ENCODE measurements at regions not wholly inside any gene's neighbourhood (a gene's known extent, or its start where the extent isn't known, plus 50 kb on each side); places are given as distances from the start of the nearest gene placed in this dataset.

- DNase-seq: no peak
Observed at GRCh38 chr7:98679741-98680140, 62.7 kb downstream of the NPTX2 start.

- no peak for DNase-seq
Observed at GRCh38 chr7:98681511-98681910, 64.4 kb downstream of the NPTX2 start.

GRCh38 chr7:98681951-98682350 lies 64.9 kb downstream of the NPTX2 start:
- no peak for DNase-seq

- no peak for DNase-seq
Observed at GRCh38 chr7:98683514-98683913, 66.4 kb downstream of the NPTX2 start.

- no peak for DNase-seq
Observed at GRCh38 chr7:98685541-98685940, 68.5 kb downstream of the NPTX2 start.

GRCh38 chr7:98686466-98687080 lies 69.5 kb downstream of the NPTX2 start:
- no peak for DNase-seq

GRCh38 chr7:98687111-98687751 lies 70.1 kb downstream of the NPTX2 start:
- DNase-seq: no peak

GRCh38 chr7:98691619-98692018 lies 74.5 kb downstream of the NPTX2 start:
- no peak for DNase-seq

GRCh38 chr7:98697083-98697482 lies 80.0 kb downstream of the NPTX2 start:
- no peak for DNase-seq

GRCh38 chr7:98697485-98698240 lies 80.6 kb downstream of the NPTX2 start:
- DNase-seq: no peak

- no peak for DNase-seq
Observed at GRCh38 chr7:98698976-98699375, 81.9 kb downstream of the NPTX2 start.

GRCh38 chr7:98700533-98700932 lies 83.4 kb downstream of the NPTX2 start:
- no peak for DNase-seq

- no peak for DNase-seq
Observed at GRCh38 chr7:98701372-98701771, 84.3 kb downstream of the NPTX2 start.

GRCh38 chr7:98702021-98702420 lies 84.9 kb downstream of the NPTX2 start:
- DNase-seq: no peak

- DNase-seq: no peak
Observed at GRCh38 chr7:98703916-98704315, 86.8 kb downstream of the NPTX2 start.

- DNase-seq: no peak
Observed at GRCh38 chr7:98705626-98706025, 88.5 kb downstream of the NPTX2 start.

- DNase-seq: no peak
Observed at GRCh38 chr7:98707076-98707475, 90.0 kb downstream of the NPTX2 start.

- no peak for DNase-seq
Observed at GRCh38 chr7:98711945-98712344, 94.9 kb downstream of the NPTX2 start.

GRCh38 chr7:98713165-98713810 lies 96.2 kb downstream of the NPTX2 start:
- DNase-seq: no peak

GRCh38 chr7:98719396-98719795 lies 102.3 kb downstream of the NPTX2 start:
- no peak for DNase-seq

- no peak for DNase-seq
Observed at GRCh38 chr7:98722402-98722801, 105.3 kb downstream of the NPTX2 start.

GRCh38 chr7:98724591-98724990 lies 107.5 kb downstream of the NPTX2 start:
- no peak for DNase-seq

GRCh38 chr7:98727146-98727709 lies 110.1 kb downstream of the NPTX2 start:
- no peak for DNase-seq
